CD14-positive monocyte (primary cell): ENCODE measurements at regions not wholly inside any gene's neighbourhood (a gene's known extent, or its start where the extent isn't known, plus 50 kb on each side); places are given as distances from the start of the nearest gene placed in this dataset.

Source experiments
- DNase-seq, 3 donors: peaks; one replicate each; pipeline ENCODE4 v3.0.0-alpha.2; 2011 to 2022
- H2AFZ ChIP-seq: 2 replicates; pipeline ENCODE4 v1.6.0; 2012; ENCODE audit warnings: mild to moderate bottlenecking, low read depth, low read length, inconsistent platforms; ENCODE audit not compliant: insufficient read depth, poor library complexity, severe bottlenecking
- H3K27ac ChIP-seq, 2 donors: 1 replicate in 1 of 2; 2 replicates in 1 of 2; pipeline ENCODE4 v1.5.1; 2012 to 2013; ENCODE audit warnings: low read length in 2 of 2, control low read depth in 1 of 2, inconsistent platforms in 1 of 2, low read depth in 1 of 2, mild to moderate bottlenecking in 1 of 2
- H3K27me3 ChIP-seq, 2 donors: one replicate each; pipeline versions ENCODE4 v1.6.0 to v1.6.1; 2011 to 2013; ENCODE audit warnings: low read length in 2 of 2; ENCODE audit not compliant: control insufficient read depth in 2 of 2, insufficient read depth in 2 of 2
- H3K36me3 ChIP-seq, 2 donors: replicated peaks in 1 of 2; 1 replicate in 1 of 2; 2 replicates in 1 of 2; pipeline versions ENCODE4 v1.5.1 to v1.6.1; 2012 to 2013; ENCODE audit warnings: low read length in 2 of 2, control low read depth in 1 of 2, inconsistent platforms in 1 of 2, mild to moderate bottlenecking in 1 of 2; ENCODE audit not compliant: insufficient read depth in 2 of 2, control insufficient read depth in 1 of 2
- H3K4me1 ChIP-seq, 2 donors: 1 replicate in 1 of 2; 2 replicates in 1 of 2; pipeline versions ENCODE4 v1.5.1 to v1.6.1; 2012 to 2013; ENCODE audit warnings: low read length in 2 of 2, control low read depth in 1 of 2, inconsistent platforms in 1 of 2, mild to moderate bottlenecking in 1 of 2, moderate library complexity in 1 of 2; ENCODE audit not compliant: insufficient read depth in 2 of 2, control insufficient read depth in 1 of 2
- H3K4me2 ChIP-seq: replicated peaks from 2 replicates; pipeline ENCODE3; 2012; ENCODE audit warnings: low read length, moderate library complexity, mild to moderate bottlenecking; ENCODE audit not compliant: poor library complexity, severe bottlenecking; ENCODE audit errors: extremely low read depth
- H3K4me3 ChIP-seq, 3 experiments: fragments of 200-600 bp in 1 of 3; sonication (generic) in 1 of 3; replicated peaks in 1 of 3; 1 replicate in 2 of 3; 2 replicates in 1 of 3; pipeline ENCODE4 v1.5.1; 2011 to 2013; ENCODE audit warnings: low read length in 3 of 3, mild to moderate bottlenecking in 3 of 3, control low read depth in 2 of 3, low read depth in 2 of 3, inconsistent platforms in 1 of 3, moderate library complexity in 1 of 3
- H3K79me2 ChIP-seq: 2 replicates; pipeline ENCODE4 v1.6.0; 2012; ENCODE audit warnings: mild to moderate bottlenecking, control low read depth, inconsistent platforms, low read length, moderate library complexity; ENCODE audit not compliant: insufficient read depth
- H3K9ac ChIP-seq: 2 replicates; pipeline ENCODE4 v1.6.0; 2017; ENCODE audit warnings: low read length, mild to moderate bottlenecking; ENCODE audit not compliant: insufficient read depth, poor library complexity, severe bottlenecking
- H3K9me3 ChIP-seq, 2 donors: replicated peaks in 1 of 2; 1 replicate in 1 of 2; 2 replicates in 1 of 2; pipeline versions ENCODE4 v1.5.1 to v1.6.1; 2012 to 2013; ENCODE audit warnings: low read length in 2 of 2, control low read depth in 1 of 2; ENCODE audit not compliant: control insufficient read depth in 1 of 2, insufficient read depth in 1 of 2
- H4K20me1 ChIP-seq: 2 replicates; pipeline ENCODE4 v1.6.0; 2012; ENCODE audit warnings: mild to moderate bottlenecking, low read length, control low read depth, moderate library complexity; ENCODE audit not compliant: insufficient read depth
- H3K27ac Mint-ChIP-seq, 7 donors: one replicate each; pipeline ENCODE4 v1.8.0; 2020; ENCODE audit warnings: mild to moderate bottlenecking in 7 of 7, mixed read lengths in 7 of 7, moderate library complexity in 6 of 7, inconsistent platforms in 2 of 7
- H3K27me3 Mint-ChIP-seq, 3 donors: one replicate each; pipeline ENCODE4 v1.8.0; 2021 to 2022; ENCODE audit warnings: low read depth in 3 of 3, mild to moderate bottlenecking in 3 of 3, mixed read lengths in 3 of 3, moderate library complexity in 3 of 3, inconsistent platforms in 1 of 3
- H3K36me3 Mint-ChIP-seq, 2 donors: one replicate each; pipeline ENCODE4 v1.8.0; 2020; ENCODE audit warnings: mixed read lengths in 2 of 2, inconsistent platforms in 1 of 2, mild to moderate bottlenecking in 1 of 2
- H3K4me1 Mint-ChIP-seq: one replicate; pipeline ENCODE4 v1.8.0; 2020; ENCODE audit warnings: mild to moderate bottlenecking, mixed read lengths
- H3K4me3 Mint-ChIP-seq, 2 donors: one replicate each; pipeline ENCODE4 v1.8.0; 2020; ENCODE audit warnings: mild to moderate bottlenecking in 2 of 2, mixed read lengths in 2 of 2, moderate library complexity in 1 of 2
- H3K9me3 Mint-ChIP-seq, 7 donors: one replicate each; pipeline ENCODE4 v1.8.0; 2020 to 2022; ENCODE audit warnings: mixed read lengths in 7 of 7, mild to moderate bottlenecking in 6 of 7, moderate library complexity in 6 of 7, inconsistent platforms in 2 of 7
- CTCF ChIP-seq: fragments of 200-600 bp; IDR thresholded peaks from one replicate; pipeline ENCODE4 v1.8.0; 2022; ENCODE audit warnings: antibody characterized with exemption, mild to moderate bottlenecking
- WGBS: methylation state at CpG from one replicate; pipeline ENCODE4 v1.1.5; 2013; ENCODE audit warnings: missing lambda C conversion rate; ENCODE audit not compliant: insufficient coverage; 5-methylcytosine and 5-hydroxymethylcytosine counted together
- intact Hi-C, 2 donors: fragments of 100-400 bp; cut with micrococcal nuclease; formaldehyde crosslinking; loops; one replicate each; pipeline versions ENCODE4 v1.15.0 to v1.15.1; 2023

DNA sequence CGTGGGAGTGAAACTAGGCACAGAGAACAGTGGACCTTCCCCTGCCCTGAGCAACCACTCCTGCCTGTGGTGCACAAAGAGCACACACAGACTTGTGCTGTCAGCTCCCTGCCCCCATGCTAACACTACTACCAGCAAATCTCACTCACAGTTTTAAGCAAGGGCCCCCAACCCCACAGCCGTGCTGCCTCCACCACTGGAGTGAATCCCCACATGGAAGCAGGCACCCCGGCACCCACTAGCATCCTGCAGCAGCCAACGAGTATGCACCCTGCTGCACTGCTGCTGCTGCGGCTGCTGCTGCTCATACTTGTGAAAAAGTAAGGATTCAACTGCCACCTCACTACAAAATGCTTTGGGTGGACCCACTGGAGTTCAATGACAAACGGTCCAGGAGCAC is 435.5 kb downstream of the SLCO4C1 start:
- H2AFZ ChIP-seq, result no peak overlapping the region
- Mint-ChIP-seq H3K36me3 (no peaks in the 10 kb centered on the region), H3K27me3 (no peaks in the 10 kb centered on the region), H3K9me3 (peaks cover 3 to 10% (median 6%) of the 10 kb centered on the region in 7 donors), H3K4me3 (no peak overlapping the region), H3K27ac (no peak overlapping the region), H3K4me1 (no peaks in the 10 kb centered on the region)
- no peak for DNase-seq
- 87% methylated on average over 5 of the region's 6 CpGs for whole genome bisulfite sequencing
- H3K36me3 ChIP-seq, result no peaks in the 10 kb centered on the region
- H3K27me3 ChIP-seq, result no peaks in the 10 kb centered on the region
- no peaks in the 10 kb centered on the region for H4K20me1 ChIP-seq
- H3K4me2 ChIP-seq, result no peak overlapping the region
- H3K9me3 ChIP-seq, result peaks cover 5 to 15% of the 10 kb centered on the region in 2 donors
- intact Hi-C loops, result no loop called here
- H3K27ac ChIP-seq, result no peak overlapping the region
- no peak overlapping the region for H3K4me3 ChIP-seq
- H3K9ac ChIP-seq, result no peak overlapping the region
- TF ChIP-seq CTCF, result no peak
- H3K79me2 ChIP-seq, result no peaks in the 10 kb centered on the region
- H3K4me1 ChIP-seq, result no peaks in the 10 kb centered on the region

GRCh38 chr5:101860145-101860544 is 435.9 kb downstream of the SLCO4C1 start:
- H3K4me3 ChIP-seq, result no peak overlapping the region
- no peaks in the 10 kb centered on the region for H3K79me2 ChIP-seq
- Mint-ChIP-seq H3K4me1 (no peaks in the 10 kb centered on the region), H3K4me3 (no peak overlapping the region), H3K36me3 (no peaks in the 10 kb centered on the region), H3K27ac (no peak overlapping the region), H3K9me3 (peaks cover 3 to 10% (median 6%) of the 10 kb centered on the region in 7 donors), H3K27me3 (no peaks in the 10 kb centered on the region)
- peaks cover 5 to 15% of the 10 kb centered on the region in 2 donors for H3K9me3 ChIP-seq
- no peak overlapping the region for H2AFZ ChIP-seq
- no peaks in the 10 kb centered on the region for H4K20me1 ChIP-seq
- intact Hi-C loops, result no loop called here
- 95% methylated on average over 10 of the region's 10 CpGs for whole genome bisulfite sequencing
- no peak for DNase-seq
- no peak for TF ChIP-seq CTCF
- no peaks in the 10 kb centered on the region for H3K36me3 ChIP-seq
- no peak overlapping the region for H3K27ac ChIP-seq
- no peak overlapping the region for H3K9ac ChIP-seq
- H3K27me3 ChIP-seq, result no peaks in the 10 kb centered on the region
- H3K4me2 ChIP-seq, result no peak overlapping the region
- no peaks in the 10 kb centered on the region for H3K4me1 ChIP-seq
